Esophagus muscularis mucosa (tissue), 4 donors: ENCODE measurements at regions not wholly inside any gene's neighbourhood (a gene's known extent, or its start where the extent isn't known, plus 50 kb on each side); places are given as distances from the start of the nearest gene placed in this dataset.

Experiments used
- CTCF ChIP-seq, 3 experiments: fragments of 200-600 bp in 2 of 3; fragments of 450-650 bp in 1 of 3; sonication (generic) in 2 of 3; IDR thresholded peaks; one replicate each; pipeline ENCODE4 v1.5.1; 2017 to 2019; ENCODE audit warnings: antibody characterized with exemption in 3 of 3, mild to moderate bottlenecking in 2 of 3, moderate library complexity in 1 of 3
- EP300 ChIP-seq: sonication (generic); formaldehyde crosslinking; IDR thresholded peaks from one replicate; pipeline ENCODE4 v1.6.1; 2017; ENCODE audit warnings: antibody characterized with exemption
- POLR2A ChIP-seq: fragments of 450-650 bp; IDR thresholded peaks from one replicate; pipeline ENCODE4 v1.6.1; 2017; ENCODE audit warnings: antibody characterized with exemption, moderate library complexity, mild to moderate bottlenecking, low read depth
- POLR2AphosphoS5 ChIP-seq, 2 donors: sonication (generic); formaldehyde crosslinking; IDR thresholded peaks; one replicate each; pipeline ENCODE4 v1.6.1; 2017; ENCODE audit warnings: antibody characterized with exemption in 2 of 2

GRCh38 chr2:35741556-35741955, 614.0 kb upstream of the CRIM1 start:
- TF ChIP-seq CTCF (IDR thresholded peaks at IDR 0.05) (no peak), EP300 (no peak), POLR2A (no peak), POLR2AphosphoS5 (IDR thresholded peaks at IDR 0.05) (no peak)
